NT2/D1 (cell line): ENCODE measurements at regions not wholly inside any gene's neighbourhood (a gene's known extent, or its start where the extent isn't known, plus 50 kb on each side); places are given as distances from the start of the nearest gene placed in this dataset.

Experiments used
- SUZ12 ChIP-seq: IDR thresholded peaks from 2 replicates; pipeline ENCODE4 v1.6.1; 2011; ENCODE audit not compliant: insufficient read length, insufficient read depth; ENCODE audit errors: extremely low read depth
- YY1 ChIP-seq: IDR thresholded peaks from 2 replicates; pipeline ENCODE4 v1.6.1; 2011; ENCODE audit not compliant: insufficient read length, insufficient read depth
- ZNF274 ChIP-seq: IDR thresholded peaks from 2 replicates; pipeline ENCODE4 v1.6.1; 2011; ENCODE audit warnings: mild to moderate bottlenecking, low read depth, low read length

- no peak for TF ChIP-seq ZNF274
- no peak for TF ChIP-seq YY1
- TF ChIP-seq SUZ12: no peak
Observed at GRCh38 chr2:128639693-128640092, 321.0 kb upstream of the HS6ST1 start.
